GM23338 (cell line): ENCODE measurements at regions not wholly inside any gene's neighbourhood (a gene's known extent, or its start where the extent isn't known, plus 50 kb on each side); places are given as distances from the start of the nearest gene placed in this dataset.

Source experiments
- ATAC-seq: fragments of 200-7000 bp; cut with Tn5 transposase; 3 replicates; pipeline ENCODE4 v1.9.1; 2020
- DNase-seq: peaks from one replicate; pipeline ENCODE4 v3.0.0-alpha.2; 2015; ENCODE audit warnings: low spot score
- H2AFZ ChIP-seq: fragments of 200-600 bp; sonication (generic); 2 replicates; pipeline ENCODE4 v1.8.0; 2016; ENCODE audit warnings: antibody characterized with exemption, mild to moderate bottlenecking, moderate library complexity
- H3F3A ChIP-seq: fragments of 200-600 bp; sonication (generic); replicated peaks from 2 replicates; pipeline ENCODE4 v1.8.0; 2017; ENCODE audit warnings: antibody characterized with exemption, mixed run types, low read depth
- H3K27ac ChIP-seq: fragments of 200-600 bp; sonication (generic); 2 replicates; pipeline ENCODE4 v1.6.1; 2016; ENCODE audit warnings: low read depth
- H3K27me3 ChIP-seq: fragments of 200-600 bp; sonication (generic); 2 replicates; pipeline ENCODE4 v1.8.0; 2016; ENCODE audit warnings: mild to moderate bottlenecking, mixed run types, moderate library complexity; ENCODE audit not compliant: insufficient read depth
- H3K36me3 ChIP-seq: fragments of 200-600 bp; sonication (generic); 2 replicates; pipeline ENCODE4 v1.8.0; 2016; ENCODE audit warnings: mild to moderate bottlenecking; ENCODE audit not compliant: insufficient read depth
- H3K4me1 ChIP-seq: fragments of 200-600 bp; sonication (generic); 2 replicates; pipeline ENCODE4 v1.8.0; 2016; ENCODE audit warnings: mild to moderate bottlenecking, moderate library complexity; ENCODE audit not compliant: insufficient read depth
- H3K4me2 ChIP-seq: fragments of 200-600 bp; sonication (generic); 2 replicates; pipeline ENCODE4 v1.7.1; 2017; ENCODE audit warnings: mixed run types
- H3K4me3 ChIP-seq: fragments of 200-600 bp; sonication (generic); 2 replicates; pipeline ENCODE4 v1.6.1; 2016; ENCODE audit warnings: mixed run types
- H3K79me2 ChIP-seq: fragments of 200-600 bp; sonication (generic); replicated peaks from 2 replicates; pipeline ENCODE4 v1.8.0; 2017; ENCODE audit warnings: mild to moderate bottlenecking; ENCODE audit not compliant: insufficient read depth
- H3K9me2 ChIP-seq: fragments of 200-600 bp; sonication (generic); 2 replicates; pipeline ENCODE4 v1.8.0; 2017; ENCODE audit not compliant: insufficient read depth
- H4K20me1 ChIP-seq: fragments of 200-600 bp; sonication (generic); replicated peaks from 2 replicates; pipeline ENCODE4 v1.8.0; 2017; ENCODE audit warnings: mild to moderate bottlenecking; ENCODE audit not compliant: insufficient read depth
- H3K27ac Mint-ChIP-seq: 2 replicates; pipeline ENCODE4 v1.8.0; 2020; ENCODE audit warnings: inconsistent platforms, mild to moderate bottlenecking, moderate library complexity, mixed read lengths
- H3K27me3 Mint-ChIP-seq: 3 replicates; pipeline ENCODE4 v1.8.0; 2022; ENCODE audit warnings: low read depth, mild to moderate bottlenecking, moderate library complexity, mixed read lengths, inconsistent platforms; ENCODE audit not compliant: insufficient read depth, poor library complexity
- H3K36me3 Mint-ChIP-seq: 3 replicates; pipeline ENCODE4 v1.8.0; 2021; ENCODE audit warnings: low read depth, mild to moderate bottlenecking, inconsistent platforms, moderate library complexity, mixed read lengths
- H3K4me1 Mint-ChIP-seq: 3 replicates; pipeline ENCODE4 v1.8.0; 2020; ENCODE audit warnings: mild to moderate bottlenecking, inconsistent platforms, mixed read lengths
- H3K4me3 Mint-ChIP-seq: 3 replicates; pipeline ENCODE4 v1.8.0; 2021; ENCODE audit warnings: moderate library complexity, mild to moderate bottlenecking, inconsistent platforms, mixed read lengths
- H3K9me3 Mint-ChIP-seq: 3 replicates; pipeline ENCODE4 v1.8.0; 2020; ENCODE audit warnings: moderate library complexity, mild to moderate bottlenecking, inconsistent platforms, mixed read lengths
- CTCF ChIP-seq, 2 experiments: fragments of 200-600 bp in 1 of 2; sonication (generic) in 1 of 2; conservative IDR thresholded peaks; 2 replicates each; pipeline versions ENCODE4 v1.5.1 to v1.6.1; 2016 to 2017; ENCODE audit warnings: antibody characterized with exemption in 2 of 2, low read depth in 2 of 2, mild to moderate bottlenecking in 2 of 2, moderate library complexity in 1 of 2
- ETS1 ChIP-seq: IDR thresholded peaks from 2 replicates; pipeline ENCODE4 v1.6.1; 2016; ENCODE audit warnings: antibody characterized with exemption
- EZH2 ChIP-seq: fragments of 200-600 bp; sonication (generic); IDR thresholded peaks from one replicate; pipeline ENCODE4 v1.8.0; 2017; ENCODE audit warnings: antibody characterized with exemption, mild to moderate bottlenecking, low read depth; ENCODE audit not compliant: unreplicated experiment
- JUNB ChIP-seq: IDR thresholded peaks from one replicate; pipeline ENCODE4 v1.6.1; 2016; ENCODE audit warnings: antibody characterized with exemption; ENCODE audit not compliant: unreplicated experiment
- NANOG ChIP-seq: IDR thresholded peaks from 2 replicates; pipeline ENCODE4 v1.6.1; 2016; ENCODE audit warnings: antibody characterized with exemption, borderline replicate concordance
- ZNF331 ChIP-seq: fragments of 250-450 bp; sonication (Bioruptor Pico); IDR thresholded peaks from 2 replicates; pipeline ENCODE4 v1.5.0; 2020; ENCODE audit warnings: low read depth, mild to moderate bottlenecking, moderate library complexity
- ZNF462 ChIP-seq: fragments of 250-450 bp; sonication (Bioruptor Pico); IDR thresholded peaks from 2 replicates; pipeline ENCODE4 v1.5.0; 2020; ENCODE audit warnings: mild to moderate bottlenecking, moderate library complexity

- TF ChIP-seq ZNF462 (CRISPR knock-in tag) (no peak), CTCF (conservative IDR thresholded peaks at IDR 0.05; ENCODE audit: low read depth in 2 of 2) (no peak), EZH2 (no peak), ZNF331 (CRISPR knock-in tag) (no peak), NANOG (no peak)
These were observed 1383.2 kb upstream of the CELF2 start (continued) for GRCh38 chr10:9634466-9634865.

- no peak for ATAC-seq
- Histone ChIP-seq H3K36me3 (no peaks in the 10 kb centered on the region), H3K4me1 (no peaks in the 10 kb centered on the region), H3F3A (no peaks in the 10 kb centered on the region), H3K4me3 (no peak overlapping the region), H3K27me3 (no peaks in the 10 kb centered on the region), H3K4me2 (no peak overlapping the region), H3K27ac (no peak overlapping the region), H2AFZ (no peak overlapping the region), H3K9me2 (no peaks in the 10 kb centered on the region; the same call in 1 of the 2 replicates), H4K20me1 (no peaks in the 10 kb centered on the region), H3K79me2 (no peaks in the 10 kb centered on the region)
- H3K4me3 Mint-ChIP-seq = no peak overlapping the region
- no peak for DNase-seq
- H3K27me3 Mint-ChIP-seq = no peaks in the 10 kb centered on the region
- no peak overlapping the region for H3K27ac Mint-ChIP-seq
- H3K36me3 Mint-ChIP-seq = no peaks in the 10 kb centered on the region; the same call in 2 of the 3 replicates
- H3K4me1 Mint-ChIP-seq = no peaks in the 10 kb centered on the region
- TF ChIP-seq JUNB (no peak), ETS1 (no peak), ZNF462 (CRISPR knock-in tag) (no peak)
- H3K9me3 Mint-ChIP-seq = peaks cover 5% of the 10 kb centered on the region; the same call in 1 of the 3 replicates
These were observed 1382.0 kb upstream of the CELF2 start for GRCh38 chr10:9635691-9636090.
